H1 (cell line): ENCODE measurements at regions not wholly inside any gene's neighbourhood (a gene's known extent, or its start where the extent isn't known, plus 50 kb on each side); places are given as distances from the start of the nearest gene placed in this dataset.

Experiments
- GTF2F1 ChIP-seq: IDR thresholded peaks from 2 replicates; pipeline ENCODE4 v1.6.1; 2012; ENCODE audit warnings: low read depth, low read length, improper control_type of control experiment, borderline replicate concordance
- JUND ChIP-seq: IDR thresholded peaks from 2 replicates; pipeline ENCODE4 v1.6.1; 2011; ENCODE audit warnings: mild to moderate bottlenecking, improper control_type of control experiment, low read length

- TF ChIP-seq GTF2F1 (no peak), JUND (no peak)
Observed at GRCh38 chr10:4102802-4103344, 317.9 kb upstream of the KLF6 start (continued).
